Embryonic facial prominence (tissue), 1 donor: ENCODE measurements at regions not wholly inside any gene's neighbourhood (a gene's known extent, or its start where the extent isn't known, plus 50 kb on each side); places are given as distances from the start of the nearest gene placed in this dataset.

Experiments
- DNase-seq: peaks from one replicate; pipeline ENCODE4 v3.0.0-alpha.2; 2016; ENCODE audit errors: extremely low spot score

DNA sequence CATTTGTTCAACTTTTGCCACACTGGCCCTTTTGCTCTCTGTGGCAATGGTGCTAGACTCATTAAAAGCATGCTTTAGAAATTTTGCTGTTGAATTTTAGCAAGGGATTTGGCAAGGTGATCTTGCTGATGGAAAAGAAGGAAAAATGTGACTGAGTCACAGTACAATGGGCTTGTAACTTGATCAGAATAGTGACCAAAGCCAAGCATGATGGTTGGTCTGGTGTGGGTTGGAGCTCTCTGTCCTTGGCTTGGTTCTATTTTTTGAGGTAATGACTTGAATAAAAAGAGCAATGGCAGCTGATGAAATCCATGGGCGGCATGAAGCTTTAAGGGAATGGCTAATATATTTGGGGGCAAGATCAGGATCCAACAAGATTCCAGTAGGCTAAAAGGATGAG, 114.4 kb upstream of the ZNF366 start:
- no peak for DNase-seq

DNA sequence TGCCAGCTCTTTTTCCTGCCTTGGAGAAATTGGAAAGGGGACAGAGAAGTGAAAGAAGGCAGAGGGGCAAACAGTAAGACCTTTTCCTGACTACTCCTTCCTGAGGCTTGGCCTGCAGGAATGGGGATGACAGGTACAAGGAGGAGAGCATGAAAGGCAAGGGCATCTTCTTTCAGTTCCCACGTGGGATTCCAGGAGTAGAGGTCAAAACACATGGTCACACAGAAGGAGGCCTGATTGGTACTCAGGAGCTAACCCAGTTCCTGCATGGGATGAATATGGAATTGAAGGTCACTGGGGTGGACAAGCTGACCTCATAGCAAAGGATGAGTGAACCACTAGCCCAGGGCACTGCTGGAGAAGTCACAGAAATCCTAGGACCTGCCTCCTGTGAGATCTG, 112.5 kb upstream of the ZNF366 start:
- DNase-seq = no peak

DNA sequence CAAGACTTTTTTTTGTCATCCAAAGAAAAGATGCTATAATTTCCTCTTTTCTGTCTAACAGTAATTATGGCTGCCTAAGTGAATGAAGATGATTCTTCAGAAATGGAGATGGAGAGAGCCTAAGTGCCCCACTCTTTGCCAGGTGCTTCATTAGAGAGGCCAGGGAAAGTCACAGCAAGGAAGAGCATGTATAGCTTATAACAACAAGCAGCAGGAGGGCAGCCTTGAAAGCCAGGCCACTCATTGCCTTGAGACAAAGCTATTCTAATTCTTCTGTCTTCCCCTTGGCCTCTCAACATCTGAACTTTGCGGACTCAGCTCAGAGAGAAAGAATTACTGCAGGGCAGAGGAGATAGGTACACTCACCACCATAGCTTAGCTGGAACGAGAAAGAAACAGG, 112.0 kb upstream of the ZNF366 start:
- no peak for DNase-seq

DNA sequence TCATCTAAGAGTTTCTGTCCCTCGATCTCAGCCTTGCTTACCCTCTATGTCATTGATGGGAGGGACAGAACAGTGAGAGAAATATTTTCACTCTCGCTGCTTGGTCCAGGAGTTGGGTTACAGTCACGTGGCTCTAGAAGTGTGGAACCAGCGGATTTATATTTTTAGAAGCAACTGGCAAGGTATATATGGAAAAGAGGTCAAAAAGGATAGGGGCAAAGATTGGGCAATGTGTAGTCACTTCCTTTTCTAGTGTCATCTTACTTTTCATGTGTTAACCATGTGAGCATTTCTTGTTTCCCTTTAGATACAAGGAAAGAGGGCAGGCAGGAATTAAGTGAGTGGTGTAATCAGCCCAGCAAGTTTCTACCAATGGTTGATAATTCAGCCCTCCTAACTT, 111.5 kb upstream of the ZNF366 start:
- no peak for DNase-seq

DNA sequence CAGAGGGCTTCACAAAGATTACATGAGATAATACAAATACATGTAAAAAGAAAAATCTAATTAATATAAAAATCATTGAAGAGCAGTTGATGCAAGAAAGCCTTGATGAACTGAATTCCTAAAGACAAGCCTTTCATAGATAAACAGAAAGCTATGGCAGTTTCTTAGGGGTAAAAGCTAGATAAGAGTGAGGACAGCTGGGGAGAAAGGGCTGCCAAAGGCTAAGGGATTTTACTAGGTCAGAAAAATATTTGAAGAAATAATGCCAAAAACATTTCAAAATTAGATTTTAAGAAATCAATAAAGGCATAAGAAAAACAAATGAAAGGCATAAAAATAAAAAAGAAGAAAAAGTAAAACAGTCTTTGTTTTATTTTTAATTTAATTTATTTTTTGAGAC, 107.9 kb upstream of the ZNF366 start:
- no peak for DNase-seq

DNA sequence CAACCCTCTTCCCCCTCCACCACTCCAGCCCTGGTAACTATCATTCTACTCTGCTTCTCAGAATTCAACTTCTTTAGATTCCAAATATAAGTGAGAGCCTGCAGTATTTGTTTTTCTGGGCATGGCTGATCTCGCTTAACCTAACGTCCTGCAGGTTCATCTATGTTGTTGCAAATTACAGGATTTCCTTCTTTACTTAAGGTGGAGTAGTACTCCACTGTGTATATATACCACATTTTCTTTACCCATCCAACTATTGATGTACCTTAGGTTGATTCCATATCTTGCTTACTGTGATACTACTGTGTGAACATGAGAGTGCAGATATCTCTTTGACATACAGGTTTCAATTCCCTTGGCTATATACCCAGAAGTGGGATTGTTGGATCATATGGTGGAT, 106.3 kb upstream of the ZNF366 start:
- no peak for DNase-seq

DNA sequence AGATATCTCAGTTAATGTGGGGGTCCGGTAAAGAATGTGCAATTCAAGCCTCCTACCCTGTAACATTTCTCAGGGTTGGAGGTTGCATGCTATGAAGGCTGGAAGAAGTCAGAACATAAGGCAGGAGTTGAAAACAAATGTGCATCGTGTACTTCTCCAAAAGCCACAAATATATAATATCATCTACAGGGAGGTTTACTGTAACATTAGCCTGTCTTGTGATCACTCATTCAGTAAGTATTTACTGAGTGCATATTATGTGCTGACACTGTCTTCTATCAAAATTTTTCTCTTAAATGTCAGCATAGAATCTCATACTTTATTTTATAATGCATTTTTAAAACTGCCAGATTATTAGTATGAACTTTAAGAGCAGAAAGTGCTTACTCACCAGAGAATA, 105.6 kb upstream of the ZNF366 start:
- no peak for DNase-seq

DNA sequence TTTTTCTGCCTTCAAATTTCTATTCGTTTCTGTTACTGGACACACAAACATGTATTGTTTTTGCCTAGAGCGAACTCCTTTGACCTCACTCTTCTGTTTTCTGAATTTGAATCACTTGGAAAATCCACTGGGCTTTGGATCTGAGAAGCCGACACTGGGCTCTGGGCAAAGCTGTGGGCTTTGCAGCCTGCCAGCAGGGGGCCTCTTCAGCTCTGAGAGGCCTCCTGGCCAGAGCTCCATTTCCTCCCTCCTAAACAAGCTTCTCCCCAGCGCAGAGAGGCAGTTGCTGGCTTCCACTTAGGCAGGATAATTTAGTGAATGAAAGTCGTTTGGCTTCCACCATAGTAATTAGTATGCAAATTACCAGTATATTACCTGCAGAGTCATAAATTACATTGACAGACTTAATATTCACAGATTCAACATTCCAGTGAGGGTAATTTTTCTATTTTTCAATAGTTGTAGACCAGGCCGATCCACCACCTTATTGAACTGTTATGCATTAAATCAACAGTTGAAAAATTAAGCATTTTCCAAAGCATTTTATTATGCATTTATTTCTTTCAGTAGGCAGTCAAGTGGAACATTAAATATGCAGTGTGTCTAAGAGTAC, 104.0 kb upstream of the ZNF366 start:
- no peak for DNase-seq

DNA sequence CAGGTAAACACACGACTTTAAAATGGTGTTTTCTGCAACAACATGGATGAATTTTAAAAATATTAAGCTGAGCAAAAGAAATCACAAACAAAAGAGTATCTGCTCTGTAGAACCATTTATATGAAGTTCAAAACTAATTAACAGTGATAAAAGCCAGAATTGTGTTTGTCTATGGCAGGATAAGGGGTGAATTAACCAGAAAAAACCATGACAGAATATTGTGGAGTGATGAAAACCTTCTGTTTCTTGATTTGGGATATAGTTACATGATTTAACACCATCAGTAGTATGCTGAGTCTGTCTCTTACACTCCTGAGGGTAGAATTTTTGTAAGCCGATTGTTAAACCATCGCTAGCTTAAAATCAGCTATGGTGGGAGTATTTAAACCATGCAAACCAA, 101.7 kb upstream of the ZNF366 start:
- no peak for DNase-seq

DNA sequence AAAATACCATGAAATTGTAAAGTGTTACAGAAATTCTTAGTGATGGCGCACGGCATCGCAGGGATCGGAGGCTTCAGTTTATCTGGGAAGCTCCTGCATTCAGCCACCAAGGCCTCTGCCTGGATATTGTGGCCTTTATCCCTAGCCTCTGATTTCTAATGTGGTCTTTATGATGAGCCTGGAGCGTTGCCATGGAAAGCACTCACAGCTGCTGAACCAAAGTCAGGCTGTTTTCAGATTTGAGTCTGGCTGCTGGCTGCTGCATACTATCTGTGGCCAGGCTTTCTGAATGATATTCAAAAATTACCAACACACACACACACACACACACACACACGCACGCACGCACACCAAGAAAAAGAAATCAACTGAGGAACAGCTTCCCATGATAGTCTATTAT, 101.1 kb upstream of the ZNF366 start:
- peak; percentile 64 for DNase-seq

DNA sequence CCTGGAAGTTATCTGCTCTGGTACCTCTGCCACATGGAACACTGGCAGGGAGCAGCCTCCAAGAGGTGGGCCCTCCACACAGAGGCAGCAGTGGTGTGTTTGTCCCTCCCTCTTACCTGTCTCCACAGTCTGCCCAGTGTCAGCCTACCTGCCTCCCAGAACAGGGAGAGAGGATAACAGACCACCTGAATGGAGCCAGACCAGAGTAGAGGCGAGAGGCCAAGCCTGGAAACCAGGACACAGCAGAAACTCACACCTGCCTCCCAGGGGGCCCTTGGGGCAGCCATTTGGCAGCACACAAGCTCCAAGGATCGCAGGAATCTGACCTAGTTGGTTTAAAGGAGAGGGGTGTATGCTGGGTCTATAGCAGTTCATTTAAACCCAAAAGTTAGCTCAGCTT, 100.2 kb upstream of the ZNF366 start:
- no peak for DNase-seq

DNA sequence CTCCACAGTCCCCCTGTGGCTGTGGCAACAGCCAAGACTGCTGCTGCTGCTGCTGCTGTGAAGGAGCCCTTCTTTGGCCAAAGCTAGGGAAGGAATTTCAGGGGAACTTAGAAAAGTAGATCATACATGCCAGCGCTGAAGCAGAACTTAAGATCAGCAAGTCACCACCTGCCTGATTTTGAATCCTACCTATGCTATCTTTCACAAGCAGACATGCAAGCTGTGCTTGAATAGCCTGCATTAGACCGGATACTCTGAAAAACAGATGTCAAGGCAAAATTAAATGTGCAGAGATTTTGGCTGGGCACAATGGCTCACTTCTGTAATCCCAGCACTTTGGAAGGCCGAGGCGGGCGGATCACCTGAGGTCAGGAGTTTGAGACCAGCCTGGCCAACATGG, 99.3 kb upstream of the ZNF366 start:
- no peak for DNase-seq

DNA sequence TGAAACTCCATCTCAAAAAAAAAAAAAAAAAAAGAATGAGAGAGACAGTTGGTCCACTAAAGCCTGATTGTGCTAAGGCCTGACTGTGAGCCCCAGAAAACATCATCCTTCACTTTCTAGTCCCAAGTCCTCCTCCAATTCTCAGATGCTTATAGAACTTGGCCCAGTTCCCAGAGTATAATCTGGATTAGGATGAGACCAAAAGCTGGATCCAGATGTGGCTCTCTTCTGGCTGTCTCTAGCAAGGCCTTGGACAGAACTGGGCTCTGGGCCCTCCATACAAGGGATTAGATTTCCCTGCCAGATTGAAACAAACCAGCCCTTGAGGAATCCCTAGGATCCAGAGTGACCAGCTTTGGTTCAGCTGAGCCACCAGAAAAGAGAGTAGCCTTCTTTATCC, 98.4 kb upstream of the ZNF366 start:
- DNase-seq = no peak

DNA sequence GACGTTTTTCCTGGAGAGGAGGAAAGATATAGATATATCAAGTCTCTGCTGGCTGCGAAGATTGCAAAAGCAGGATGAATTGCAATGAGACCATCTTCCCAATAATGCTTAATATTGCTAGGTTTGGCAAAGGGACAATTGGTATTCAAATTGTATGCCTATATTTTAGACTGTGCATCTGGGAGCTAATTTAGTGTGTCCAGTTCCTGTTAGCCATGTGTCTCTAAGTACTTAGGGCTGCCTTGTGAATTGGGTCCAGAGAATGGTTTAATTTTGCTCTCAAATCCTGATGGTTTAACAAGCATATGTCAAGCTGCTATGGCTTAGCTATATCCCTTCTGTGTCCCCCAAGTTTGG, 97.6 kb upstream of the ZNF366 start:
- DNase-seq = no peak

DNA sequence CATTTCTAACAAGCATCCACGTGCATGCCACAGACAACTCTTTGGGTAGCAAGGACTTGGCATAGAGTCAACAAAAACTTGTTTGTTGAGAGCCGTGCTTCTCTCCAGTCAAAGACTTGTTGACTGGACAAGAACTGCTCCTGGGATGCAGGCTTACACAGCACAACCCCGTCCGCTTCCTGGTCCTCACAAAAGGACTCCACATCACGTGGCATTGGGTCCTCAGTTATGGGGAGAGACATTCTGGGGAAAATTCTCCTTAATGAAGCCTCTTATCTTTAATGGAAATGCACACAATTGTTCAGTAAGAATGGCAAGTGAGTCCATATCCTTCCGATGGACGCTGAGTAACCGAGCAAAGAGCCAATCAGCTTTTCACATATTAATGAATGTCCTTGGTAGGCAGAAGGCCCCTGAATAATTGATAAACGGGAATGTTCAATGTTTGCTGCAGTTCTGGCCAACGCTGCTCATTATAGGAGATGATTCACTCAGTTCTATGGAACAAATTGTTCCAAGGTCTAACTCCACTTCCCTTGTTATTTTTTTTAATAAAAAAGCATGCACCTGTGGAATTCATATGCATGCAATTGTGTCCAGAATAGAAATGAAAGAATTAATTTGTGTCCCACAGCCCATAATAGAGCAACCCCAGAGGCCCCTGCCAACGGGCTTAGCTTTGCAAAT, 97.0 kb upstream of the ZNF366 start:
- DNase-seq = no peak

DNA sequence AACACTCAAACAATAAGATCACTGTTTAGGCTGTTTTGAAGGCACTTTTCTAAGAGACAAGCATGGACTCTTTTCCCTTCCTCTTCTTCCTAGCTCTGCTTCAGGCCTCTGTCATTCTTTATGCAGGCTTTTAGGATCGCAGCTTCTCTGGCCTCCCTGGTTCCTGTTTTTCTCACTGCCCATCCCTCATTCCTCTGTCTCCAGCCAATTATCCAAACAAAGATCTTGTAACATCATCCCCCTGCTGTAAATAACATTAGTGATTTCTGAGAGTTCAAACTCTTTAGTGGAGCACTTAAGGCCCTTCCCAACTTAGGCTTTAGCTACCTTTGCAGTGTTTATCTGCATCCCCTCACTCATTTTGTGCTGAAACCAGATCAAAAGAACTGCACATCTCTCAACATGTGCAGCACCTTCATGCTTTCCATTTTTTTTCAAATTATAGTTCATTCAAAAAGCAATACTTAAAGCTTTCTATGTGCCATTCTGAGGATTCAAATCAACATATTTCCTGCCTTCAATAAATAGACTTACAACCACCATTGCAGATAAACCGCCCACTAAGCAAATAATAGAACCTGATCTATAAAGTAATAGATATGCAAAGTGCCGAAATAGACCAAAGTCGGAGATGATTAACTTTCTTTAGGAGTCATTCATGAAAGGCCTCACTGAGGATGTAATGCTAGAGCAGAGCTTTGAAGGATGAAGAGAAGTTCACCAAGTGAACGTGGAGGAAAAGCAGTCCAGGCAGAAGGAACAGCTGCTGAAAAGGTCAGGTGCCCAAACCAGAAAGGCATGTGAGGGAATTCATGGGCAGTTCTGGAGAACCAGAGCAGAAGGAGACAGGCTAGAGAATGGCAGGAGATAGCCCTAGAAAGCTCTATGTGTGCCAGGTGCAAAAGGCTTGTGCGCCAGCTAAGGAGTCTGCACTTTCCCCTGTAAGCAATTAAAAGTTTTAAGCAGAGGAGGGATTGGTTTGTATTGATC, 95.8 kb upstream of the ZNF366 start:
- DNase-seq = no peak

DNA sequence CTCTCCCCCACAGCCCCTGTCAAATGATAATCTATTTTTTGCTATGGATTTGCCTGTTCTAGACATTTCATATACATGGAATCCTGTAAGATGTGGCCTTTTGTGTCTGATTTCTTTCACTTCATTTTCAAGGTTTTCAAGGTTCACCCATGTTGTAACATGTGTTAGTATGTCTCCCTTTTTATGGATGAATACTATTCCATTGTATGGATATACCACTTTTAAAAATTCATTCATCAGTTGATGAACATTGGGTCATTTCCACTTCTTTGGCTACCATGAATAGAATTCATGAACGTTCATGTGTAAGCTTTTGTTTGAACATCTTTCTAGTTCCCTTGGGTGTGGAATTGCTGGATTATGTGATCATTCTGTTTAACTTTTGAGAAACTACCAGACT, 94.7 kb upstream of the ZNF366 start:
- no peak for DNase-seq

DNA sequence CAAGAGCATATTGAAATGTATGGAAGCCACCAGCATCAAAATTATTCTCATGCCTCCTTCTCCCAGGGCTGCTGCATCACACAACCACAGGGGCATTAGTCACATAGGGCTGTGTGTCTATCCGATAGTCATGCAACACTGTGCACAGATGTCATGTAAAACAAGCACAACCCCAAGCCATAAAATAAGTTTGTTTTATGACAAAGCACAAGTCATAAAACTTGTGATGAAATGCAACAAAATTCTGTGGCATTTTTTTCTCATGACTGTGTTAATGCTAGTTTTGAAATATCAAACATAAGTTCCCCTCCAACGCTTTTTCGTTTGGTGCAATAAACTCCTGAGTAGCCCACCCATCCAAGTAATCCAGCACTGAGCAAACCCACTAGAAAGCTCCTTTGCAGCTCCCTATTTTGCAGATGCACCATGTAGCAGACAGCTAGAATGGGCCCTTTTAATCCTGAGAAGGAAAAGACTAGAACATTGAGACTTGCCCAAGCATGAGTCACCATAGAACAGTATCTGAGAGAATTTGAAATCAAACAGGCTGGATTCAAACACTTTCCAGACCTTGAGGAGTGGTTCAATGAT, 93.3 kb upstream of the ZNF366 start:
- no peak for DNase-seq

DNA sequence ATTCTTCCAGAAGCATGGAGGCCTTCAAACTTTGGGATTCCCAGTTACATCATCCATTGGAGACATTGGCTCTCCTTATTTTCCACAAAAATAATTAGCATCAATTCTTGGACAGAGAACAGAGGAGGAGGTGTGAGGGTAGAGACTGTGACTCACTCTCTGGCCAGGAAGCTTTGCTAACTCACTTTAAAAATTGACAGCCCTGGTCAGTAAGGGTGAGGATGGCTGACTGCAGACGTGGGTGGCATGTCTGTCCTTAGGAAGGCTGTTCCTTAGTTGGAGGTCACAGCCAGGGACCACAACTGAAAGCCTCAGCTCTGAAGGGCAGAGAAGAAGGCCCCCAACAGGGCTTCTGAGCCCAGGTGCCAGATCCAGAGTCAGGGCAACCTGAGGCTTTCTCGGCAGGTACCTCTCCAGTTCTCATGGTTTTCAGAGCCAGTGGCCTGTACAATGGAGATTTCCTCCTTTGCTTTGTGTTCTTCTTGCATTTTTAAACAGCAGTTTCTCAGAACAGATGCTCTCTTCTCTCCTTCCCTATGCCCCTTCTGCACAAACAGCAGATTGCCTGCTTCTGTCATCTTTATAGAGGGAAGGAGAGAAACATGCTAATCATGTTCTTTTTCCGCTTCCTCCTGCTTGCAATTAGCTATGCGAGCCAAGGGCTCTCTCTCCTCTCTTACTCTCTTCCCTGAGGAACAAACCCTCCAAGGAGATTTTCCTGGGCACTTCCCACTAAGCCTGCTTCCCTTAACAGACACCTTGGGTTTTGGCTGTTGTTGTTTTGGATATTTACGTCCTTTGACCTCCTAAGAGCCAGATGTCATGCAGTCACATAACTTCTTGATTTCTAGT, 92.5 kb upstream of the ZNF366 start:
- DNase-seq = no peak

DNA sequence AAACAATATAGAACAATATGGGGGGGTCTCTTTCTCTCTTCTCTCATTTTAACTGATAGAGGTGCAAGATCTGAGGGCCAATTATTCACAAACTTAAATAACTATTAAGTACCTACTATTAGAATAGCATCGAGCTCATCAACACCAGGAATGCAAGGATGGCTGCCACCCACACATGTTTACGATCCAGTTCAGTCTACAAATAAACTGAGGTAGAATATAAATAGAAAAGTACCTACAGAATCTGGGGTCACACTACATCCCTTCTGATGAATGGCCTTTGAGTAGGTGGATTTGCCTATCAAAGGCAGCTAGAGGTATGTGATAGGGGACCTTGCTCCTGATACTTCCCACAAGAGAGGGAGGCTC, 91.8 kb upstream of the ZNF366 start:
- no peak for DNase-seq

DNA sequence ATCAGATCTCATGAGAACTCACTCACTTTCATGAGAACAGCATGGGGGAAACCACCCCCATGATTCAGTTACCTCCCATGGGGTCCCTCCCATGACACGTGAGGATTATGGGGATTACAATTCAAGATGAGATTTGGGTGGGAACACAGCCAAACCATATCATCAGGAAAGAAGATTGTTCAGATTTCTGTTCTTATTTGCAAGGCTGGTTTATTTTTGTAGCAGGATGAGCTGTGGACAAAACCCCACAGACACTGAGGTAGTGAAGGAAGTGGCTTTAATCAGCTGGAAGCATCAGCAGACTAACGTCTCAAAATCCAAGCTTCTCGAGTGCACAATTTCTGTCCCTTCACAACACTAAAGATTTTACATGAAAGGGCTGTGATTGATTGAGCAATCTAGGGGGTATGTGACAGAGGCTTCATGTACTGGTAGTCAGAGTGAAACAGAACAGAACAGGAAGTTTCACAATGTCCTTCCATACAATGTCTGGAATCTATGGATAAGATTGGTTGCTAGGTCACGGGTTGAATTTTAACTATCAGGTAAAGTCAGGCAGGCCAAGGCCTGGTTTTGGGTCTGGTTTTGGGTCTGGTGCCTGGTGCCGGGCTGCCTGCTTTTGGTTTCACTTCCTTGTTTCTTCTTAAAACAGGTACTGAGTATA, 91.3 kb upstream of the ZNF366 start:
- no peak for DNase-seq
